PC-9 (cell line): ENCODE measurements at regions not wholly inside any gene's neighbourhood (a gene's known extent, or its start where the extent isn't known, plus 50 kb on each side); places are given as distances from the start of the nearest gene placed in this dataset.

ENCODE experiments used
- CTCF ChIP-seq: fragments of 200-600 bp; sonication (generic); conservative IDR thresholded peaks from 2 replicates; pipeline ENCODE4 v1.6.1; 2017; ENCODE audit warnings: mixed run types, antibody characterized with exemption, mild to moderate bottlenecking, moderate library complexity
- EZH2 ChIP-seq: fragments of 200-600 bp; sonication (generic); IDR thresholded peaks from 2 replicates; pipeline ENCODE4 v1.8.0; 2017; ENCODE audit warnings: antibody characterized with exemption, low read depth

GRCh38 chr2:239832490-239833268 lies 192.5 kb downstream of the NDUFA10 start:
- TF ChIP-seq CTCF (no peak), EZH2 (no peak)
